IMR-90 (cell line): ENCODE measurements at regions not wholly inside any gene's neighbourhood (a gene's known extent, or its start where the extent isn't known, plus 50 kb on each side); places are given as distances from the start of the nearest gene placed in this dataset.

ENCODE experiments used
- ATAC-seq: fragments of 200-7000 bp; cut with Tn5 transposase; 2 replicates; pipeline ENCODE4 v1.9.1; 2020; ENCODE audit warnings: low read depth, mild to moderate bottlenecking, moderate library complexity
- BruUV-seq: library from RNA; stranded (reverse); fragments of 400-500 nt; replicated peaks from 2 replicates; lab custom pipeline; 2021; lab: Mats Ljungman, UMichigan
- CTCF ChIA-PET: fragments of 300-600 bp; formaldehyde crosslinking; extraction: SDS; loops from one replicate; lab custom pipeline; 2021; ENCODE audit warnings: antibody characterized with exemption; lab: Yijun Ruan, JAX
- POLR2A ChIA-PET: fragments of 300-600 bp; sonication (Branson Sonifier 250); formaldehyde crosslinking; loops from one replicate; lab custom pipeline; 2022; ENCODE audit warnings: antibody characterized with exemption; ENCODE audit not compliant: unreplicated experiment; lab: Charles Lee
- DNase-seq: peaks from one replicate; pipeline ENCODE4 v3.0.0; 2013
- H2AFZ ChIP-seq: replicated peaks from 2 replicates; pipeline ENCODE3; 2013; ENCODE audit warnings: low read length, mild to moderate bottlenecking; ENCODE audit not compliant: poor library complexity
- H2AK5ac ChIP-seq: 2 replicates; pipeline ENCODE4 v1.6.1; 2013; ENCODE audit warnings: low read depth, low read length, inconsistent platforms
- H2AK9ac ChIP-seq: replicated peaks from 2 replicates; pipeline ENCODE3; 2013; ENCODE audit warnings: mild to moderate bottlenecking, low read depth, low read length, moderate library complexity; ENCODE audit not compliant: poor library complexity
- H2BK120ac ChIP-seq: 2 replicates; pipeline ENCODE4 v1.6.1; 2013; ENCODE audit warnings: low read depth, low read length, inconsistent platforms
- H2BK15ac ChIP-seq: 3 replicates; pipeline ENCODE4 v1.6.1; 2013; ENCODE audit warnings: low read depth, low read length, inconsistent platforms
- H2BK20ac ChIP-seq: 2 replicates; pipeline ENCODE4 v1.6.1; 2013; ENCODE audit warnings: low read depth, mild to moderate bottlenecking, inconsistent platforms, low read length, moderate library complexity
- H2BK5ac ChIP-seq: 2 replicates; pipeline ENCODE4 v1.6.1; 2013; ENCODE audit warnings: mild to moderate bottlenecking, low read depth, low read length, inconsistent platforms; ENCODE audit not compliant: poor library complexity, severe bottlenecking
- H3K14ac ChIP-seq: replicated peaks from 2 replicates; pipeline ENCODE4 v1.6.1; 2013; ENCODE audit warnings: low read depth, low read length, inconsistent platforms
- H3K18ac ChIP-seq: 2 replicates; pipeline ENCODE4 v1.6.1; 2013; ENCODE audit warnings: low read depth, low read length, control low read depth
- H3K23ac ChIP-seq: 2 replicates; pipeline ENCODE4 v1.6.1; 2013; ENCODE audit warnings: low read depth, low read length, inconsistent platforms
- H3K27ac ChIP-seq: 2 replicates; pipeline ENCODE4 v1.5.1; 2013; ENCODE audit warnings: mild to moderate bottlenecking, control low read depth, low read length; ENCODE audit not compliant: insufficient read depth
- H3K27me3 ChIP-seq: 2 replicates; pipeline ENCODE4 v1.6.1; 2013; ENCODE audit warnings: low read length; ENCODE audit not compliant: control insufficient read depth, insufficient read depth
- H3K36me3 ChIP-seq: 2 replicates; pipeline ENCODE4 v1.6.1; 2013; ENCODE audit warnings: low read length, mixed read lengths; ENCODE audit not compliant: control insufficient read depth, insufficient read depth
- H3K4ac ChIP-seq: 2 replicates; pipeline ENCODE4 v1.6.1; 2013; ENCODE audit warnings: low read depth, low read length, inconsistent platforms
- H3K4me1 ChIP-seq: 2 replicates; pipeline ENCODE4 v1.6.1; 2013; ENCODE audit warnings: low read length, mixed read lengths; ENCODE audit not compliant: control insufficient read depth, insufficient read depth
- H3K4me2 ChIP-seq: 2 replicates; pipeline ENCODE4 v1.6.1; 2013; ENCODE audit warnings: low read depth, mild to moderate bottlenecking, control low read depth, low read length, moderate library complexity
- H3K4me3 ChIP-seq: 2 replicates; pipeline ENCODE4 v1.5.1; 2013; ENCODE audit warnings: low read depth, mild to moderate bottlenecking, control low read depth, low read length, moderate library complexity; ENCODE audit not compliant: insufficient read depth
- H3K56ac ChIP-seq: 2 replicates; pipeline ENCODE4 v1.6.1; 2013; ENCODE audit warnings: low read length, inconsistent platforms; ENCODE audit not compliant: insufficient read depth; ENCODE audit errors: extremely low read depth
- H3K79me1 ChIP-seq, 2 experiments: 2 replicates each; pipeline ENCODE4 v1.6.1; 2013; ENCODE audit warnings: low read length in 2 of 2, inconsistent platforms in 1 of 2, low read depth in 1 of 2
- H3K9ac ChIP-seq: 2 replicates; pipeline ENCODE4 v1.6.1; 2013; ENCODE audit warnings: low read depth, low read length, control low read depth
- H3K9me1 ChIP-seq: 2 replicates; pipeline ENCODE4 v1.6.1; 2013; ENCODE audit warnings: low read length, inconsistent platforms; ENCODE audit not compliant: insufficient read depth
- H3K9me3 ChIP-seq: 2 replicates; pipeline ENCODE4 v1.6.1; 2013; ENCODE audit warnings: low read length; ENCODE audit not compliant: control insufficient read depth, insufficient read depth
- H4K20me1 ChIP-seq: 2 replicates; pipeline ENCODE4 v1.6.1; 2013; ENCODE audit warnings: low read length, inconsistent platforms; ENCODE audit not compliant: insufficient read depth
- H4K5ac ChIP-seq: 2 replicates; pipeline ENCODE4 v1.6.1; 2013; ENCODE audit warnings: mild to moderate bottlenecking, low read depth, low read length, control low read depth
- H4K8ac ChIP-seq, 2 experiments: 2 replicates each; pipeline ENCODE4 v1.6.1; 2013; ENCODE audit warnings: low read depth in 2 of 2, low read length in 2 of 2, control low read depth in 1 of 2, inconsistent platforms in 1 of 2
- H4K91ac ChIP-seq: 2 replicates; pipeline ENCODE4 v1.6.1; 2013; ENCODE audit warnings: low read depth, low read length, inconsistent platforms; ENCODE audit not compliant: insufficient read depth
- MAFK ChIP-seq: IDR thresholded peaks from 2 replicates; pipeline ENCODE4 v1.6.1; 2012; ENCODE audit warnings: low read depth, low read length, improper control_type of control experiment
- MAZ ChIP-seq: IDR thresholded peaks from 2 replicates; pipeline ENCODE4 v1.6.1; 2012; ENCODE audit warnings: low read depth, mild to moderate bottlenecking, low read length, improper control_type of control experiment, moderate library complexity, borderline replicate concordance
- MXI1 ChIP-seq: IDR thresholded peaks from 2 replicates; pipeline ENCODE4 v1.6.1; 2012; ENCODE audit warnings: low read depth, mild to moderate bottlenecking, low read length, moderate library complexity, borderline replicate concordance
- POLR2A ChIP-seq: IDR thresholded peaks from 2 replicates; pipeline ENCODE4 v1.6.1; 2012; ENCODE audit warnings: mild to moderate bottlenecking, low read depth, low read length
- RCOR1 ChIP-seq: IDR thresholded peaks from 2 replicates; pipeline ENCODE4 v1.6.1; 2012; ENCODE audit warnings: mild to moderate bottlenecking, low read length, improper control_type of control experiment; ENCODE audit not compliant: insufficient replicate concordance
- RFX5 ChIP-seq: IDR thresholded peaks from 2 replicates; pipeline ENCODE4 v1.8.0; 2012; ENCODE audit warnings: low read depth, mild to moderate bottlenecking, low read length, moderate library complexity
- dilution Hi-C: fragments of 300-500 bp; cut with HindIII; formaldehyde crosslinking; loops from one replicate; pipeline ENCODE4 v1.14.3; 2018; ENCODE audit warnings: low sequenced_read_pairs; ENCODE audit not compliant: unreplicated experiment
- in situ Hi-C: fragments of 300-500 bp; cut with MboI; formaldehyde crosslinking; loops from 3 replicates; pipeline ENCODE4 v1.14.3; 2019; ENCODE audit warnings: low sequenced_read_pairs, inconsistent platforms, mixed read lengths
- intact Hi-C: fragments of 100-400 bp; cut with micrococcal nuclease; formaldehyde crosslinking; loops from 2 replicates; pipeline ENCODE4 v1.10.0; 2022
- TF ChIP-seq, protein P1 (sequence below): conservative IDR thresholded peaks from 2 replicates; pipeline ENCODE4 v1.5.1; 2012; ENCODE audit warnings: mild to moderate bottlenecking, low read depth, low read length, improper control_type of control experiment
- TF ChIP-seq, protein P2 (sequence below): fragments of 150-350 bp; IDR thresholded peaks from 2 replicates; pipeline ENCODE4 v1.6.1; 2016; ENCODE audit warnings: low read depth, mild to moderate bottlenecking, low read length, moderate library complexity, borderline replicate concordance

DNA sequence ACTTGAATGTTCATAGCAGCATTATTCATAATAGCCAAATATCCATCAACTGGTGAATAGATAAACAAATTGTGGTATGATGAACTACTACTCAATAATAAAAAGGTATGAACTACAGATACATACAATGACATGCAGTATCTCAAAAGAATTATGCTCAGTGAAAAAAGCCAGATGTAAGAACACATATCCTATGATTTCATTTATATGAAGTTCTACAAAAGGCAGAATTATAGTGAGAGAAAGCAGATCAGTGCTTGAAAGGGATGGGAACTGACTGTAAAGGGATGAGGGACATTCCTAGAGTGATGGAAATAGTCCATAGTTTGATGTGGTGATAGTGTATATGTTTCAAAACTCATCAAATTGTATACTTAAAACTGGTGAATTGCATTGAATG is 339.0 kb downstream of the ENC1 start:
- Histone ChIP-seq H3K27ac (no peak overlapping the region), H3K27me3 (peaks cover 3% of the 10 kb centered on the region), H3K4me2 (no peak overlapping the region), H4K8ac (no peak overlapping the region), H3K56ac (no peak overlapping the region), H4K91ac (no peak overlapping the region), H3K4me1 (no peaks in the 10 kb centered on the region), H3K36me3 (no peaks in the 10 kb centered on the region), H2AK5ac (no peak overlapping the region), H4K20me1 (no peaks in the 10 kb centered on the region), H4K5ac (no peak overlapping the region), H3K14ac (no peak overlapping the region), H2AFZ (no peak overlapping the region), H3K23ac (no peak overlapping the region), H3K79me1 (no peaks in the 10 kb centered on the region), H3K9ac (no peak overlapping the region), H2BK5ac (no peak overlapping the region), H2BK120ac (no peak overlapping the region), H2BK20ac (no peak overlapping the region), H3K4me3 (no peak overlapping the region), H3K4ac (no peak overlapping the region), H2BK15ac (no peak overlapping the region), H2AK9ac (no peak overlapping the region), H3K9me1 (no peaks in the 10 kb centered on the region), H3K18ac (no peak overlapping the region), H3K9me3 (no peaks in the 10 kb centered on the region)
- ATAC-seq (no peak), DNase-seq (no peak)
- no TSS peak for BruUV-seq
- ChIA-PET CTCF (no interaction called here), POLR2A (no interaction called here)
- TF ChIP-seq, protein P1, sequence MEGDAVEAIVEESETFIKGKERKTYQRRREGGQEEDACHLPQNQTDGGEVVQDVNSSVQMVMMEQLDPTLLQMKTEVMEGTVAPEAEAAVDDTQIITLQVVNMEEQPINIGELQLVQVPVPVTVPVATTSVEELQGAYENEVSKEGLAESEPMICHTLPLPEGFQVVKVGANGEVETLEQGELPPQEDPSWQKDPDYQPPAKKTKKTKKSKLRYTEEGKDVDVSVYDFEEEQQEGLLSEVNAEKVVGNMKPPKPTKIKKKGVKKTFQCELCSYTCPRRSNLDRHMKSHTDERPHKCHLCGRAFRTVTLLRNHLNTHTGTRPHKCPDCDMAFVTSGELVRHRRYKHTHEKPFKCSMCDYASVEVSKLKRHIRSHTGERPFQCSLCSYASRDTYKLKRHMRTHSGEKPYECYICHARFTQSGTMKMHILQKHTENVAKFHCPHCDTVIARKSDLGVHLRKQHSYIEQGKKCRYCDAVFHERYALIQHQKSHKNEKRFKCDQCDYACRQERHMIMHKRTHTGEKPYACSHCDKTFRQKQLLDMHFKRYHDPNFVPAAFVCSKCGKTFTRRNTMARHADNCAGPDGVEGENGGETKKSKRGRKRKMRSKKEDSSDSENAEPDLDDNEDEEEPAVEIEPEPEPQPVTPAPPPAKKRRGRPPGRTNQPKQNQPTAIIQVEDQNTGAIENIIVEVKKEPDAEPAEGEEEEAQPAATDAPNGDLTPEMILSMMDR: no peak
- TF ChIP-seq RFX5 (no peak), MAFK (no peak), MAZ (no peak), RCOR1 (no peak), MXI1 (no peak), POLR2A (no peak)
- TF ChIP-seq, protein P2, sequence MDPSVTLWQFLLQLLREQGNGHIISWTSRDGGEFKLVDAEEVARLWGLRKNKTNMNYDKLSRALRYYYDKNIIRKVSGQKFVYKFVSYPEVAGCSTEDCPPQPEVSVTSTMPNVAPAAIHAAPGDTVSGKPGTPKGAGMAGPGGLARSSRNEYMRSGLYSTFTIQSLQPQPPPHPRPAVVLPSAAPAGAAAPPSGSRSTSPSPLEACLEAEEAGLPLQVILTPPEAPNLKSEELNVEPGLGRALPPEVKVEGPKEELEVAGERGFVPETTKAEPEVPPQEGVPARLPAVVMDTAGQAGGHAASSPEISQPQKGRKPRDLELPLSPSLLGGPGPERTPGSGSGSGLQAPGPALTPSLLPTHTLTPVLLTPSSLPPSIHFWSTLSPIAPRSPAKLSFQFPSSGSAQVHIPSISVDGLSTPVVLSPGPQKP: no peak
- in situ Hi-C loops: no loop called here
- intact Hi-C loops: no loop called here
- dilution Hi-C loops: no loop called here
